ENCODE measurements at regions not wholly inside any gene's neighbourhood (a gene's known extent, or its start where the extent isn't known, plus 50 kb on each side); places are given as distances from the start of the nearest gene placed in this dataset.

DNA sequence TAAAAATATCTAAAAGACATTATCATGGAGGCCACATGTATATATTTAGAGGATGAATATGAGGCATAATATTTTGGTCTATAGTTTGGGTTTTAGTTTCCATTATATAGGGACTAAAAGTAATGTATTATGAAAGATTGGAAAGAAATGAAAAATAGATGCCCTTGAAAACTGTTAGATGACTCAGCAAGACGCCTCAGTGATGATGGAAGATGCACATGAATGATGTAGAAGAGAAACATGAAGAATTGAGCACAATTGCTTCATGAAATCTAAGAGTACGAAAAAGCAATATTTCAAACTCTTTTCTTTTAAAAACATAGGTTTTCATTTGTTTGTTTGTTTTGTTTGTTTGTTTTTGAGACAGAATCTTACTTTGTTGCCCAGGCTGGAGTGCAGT is 89.8 kb downstream of the ARL4A start:
- Histone ChIP-seq H3K14ac (ENCODE audit: low read length) (no peak overlapping the region), H2AK5ac (ENCODE audit: low read depth, low read length) (no peak overlapping the region), H4K91ac (ENCODE audit: low read depth, low read length, poor library complexity) (no peak overlapping the region), H2BK15ac (ENCODE audit: low read length) (no peak overlapping the region), H3K79me1 (ENCODE audit: low read depth, low read length) (no peaks in the 10 kb centered on the region), H3K36me3 (replicated peaks in 1 of 2; ENCODE audit: control insufficient read depth in 2 of 2, insufficient read depth in 2 of 2, low read length in 2 of 2) (no peaks in the 10 kb centered on the region), H3K23ac (ENCODE audit: low read depth, low read length, poor library complexity) (no peak overlapping the region), H3K27me3 (ENCODE audit: control insufficient read depth in 3 of 3, insufficient read depth in 3 of 3, low read depth in 1 of 3, low read length in 3 of 3) (no peaks in the 10 kb centered on the region), H3K4me3 (ENCODE audit: low read length in 2 of 2) (no peak overlapping the region), H3K18ac (ENCODE audit: low read length) (no peak overlapping the region), H3K4me2 (ENCODE audit: insufficient read depth, low read length, poor library complexity, severe bottlenecking) (no peak overlapping the region), H2BK120ac (ENCODE audit: low read depth, low read length) (no peak overlapping the region), H2BK5ac (ENCODE audit: low read length) (no peak overlapping the region), H3K9ac (ENCODE audit: low read depth, low read length, poor library complexity) (no peak overlapping the region), H4K8ac (ENCODE audit: low read depth, low read length) (no peak overlapping the region), H3K4me1 (ENCODE audit: control insufficient read depth in 2 of 2, insufficient read depth in 1 of 2, low read depth in 1 of 2, low read length in 2 of 2) (peaks cover 0 to 2% of the 10 kb centered on the region in 2 donors), H2AFZ (ENCODE audit: low read length) (no peak overlapping the region), H3K9me3 (replicated peaks in 1 of 2; ENCODE audit: control insufficient read depth in 2 of 2, insufficient read depth in 1 of 2, low read depth in 1 of 2, low read length in 2 of 2) (peaks cover 0 to 21% of the 10 kb centered on the region in 2 donors), H3K4ac (ENCODE audit: low read length) (no peak overlapping the region), H3K27ac (replicated peaks; ENCODE audit: low read length) (no peak overlapping the region), H2BK12ac (ENCODE audit: low read length) (no peak overlapping the region)
- WGBS, 2 donors (ENCODE audit: extremely low coverage in 2 of 2, insufficient read length in 2 of 2, insufficient replicate concordance in 1 of 2), result no CpG with 5 or more reads among the region's 2 CpGs
- no peak for DNase-seq (ENCODE audit: low spot score)

DNA sequence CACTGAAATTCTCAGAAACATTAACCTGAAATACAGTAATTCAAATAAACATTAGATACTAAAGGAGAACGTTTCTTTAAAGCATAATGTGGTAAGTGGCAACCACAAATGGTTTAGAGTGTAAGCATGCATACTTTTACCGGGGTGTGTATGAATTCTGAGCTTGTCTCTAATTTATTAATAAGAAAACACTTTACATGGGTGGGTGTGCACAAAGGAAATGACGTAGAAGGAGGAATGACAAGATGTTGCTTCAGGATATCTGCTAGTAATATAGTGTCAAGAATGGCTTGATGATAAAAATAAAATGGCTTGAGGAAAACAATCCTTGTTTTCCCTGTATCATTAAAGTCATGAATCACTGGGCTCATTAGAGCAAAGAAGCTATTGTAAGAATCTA is 92.5 kb downstream of the ARL4A start:
- Histone ChIP-seq H3K79me1 (ENCODE audit: low read depth, low read length) (no peaks in the 10 kb centered on the region), H2AK5ac (ENCODE audit: low read depth, low read length) (no peak overlapping the region), H3K36me3 (replicated peaks in 1 of 2; ENCODE audit: control insufficient read depth in 2 of 2, insufficient read depth in 2 of 2, low read length in 2 of 2) (no peaks in the 10 kb centered on the region), H3K9ac (ENCODE audit: low read depth, low read length, poor library complexity) (no peak overlapping the region), H2BK5ac (ENCODE audit: low read length) (no peak overlapping the region), H3K9me3 (replicated peaks in 1 of 2; ENCODE audit: control insufficient read depth in 2 of 2, insufficient read depth in 1 of 2, low read depth in 1 of 2, low read length in 2 of 2) (peaks cover 0 to 6% of the 10 kb centered on the region in 2 donors), H3K4ac (ENCODE audit: low read length) (no peak overlapping the region), H3K27ac (replicated peaks; ENCODE audit: low read length) (no peak overlapping the region), H2AFZ (ENCODE audit: low read length) (peak overlapping the region; percentile 67), H4K91ac (ENCODE audit: low read depth, low read length, poor library complexity) (no peak overlapping the region), H2BK15ac (ENCODE audit: low read length) (no peak overlapping the region), H3K18ac (ENCODE audit: low read length) (no peak overlapping the region), H3K27me3 (ENCODE audit: control insufficient read depth in 3 of 3, insufficient read depth in 3 of 3, low read depth in 1 of 3, low read length in 3 of 3) (no peaks in the 10 kb centered on the region), H3K4me2 (ENCODE audit: insufficient read depth, low read length, poor library complexity, severe bottlenecking) (no peak overlapping the region), H3K4me3 (ENCODE audit: low read length in 2 of 2) (no peak overlapping the region), H3K4me1 (ENCODE audit: control insufficient read depth in 2 of 2, insufficient read depth in 1 of 2, low read depth in 1 of 2, low read length in 2 of 2) (no peaks in the 10 kb centered on the region), H2BK120ac (ENCODE audit: low read depth, low read length) (no peak overlapping the region), H2BK12ac (ENCODE audit: low read length) (no peak overlapping the region), H3K14ac (ENCODE audit: low read length) (no peak overlapping the region), H3K23ac (ENCODE audit: low read depth, low read length, poor library complexity) (no peak overlapping the region), H4K8ac (ENCODE audit: low read depth, low read length) (no peak overlapping the region)
- DNase-seq (ENCODE audit: low spot score), result no peak
- no CpG with 5 or more reads among the region's 3 CpGs for WGBS, 2 donors (ENCODE audit: extremely low coverage in 2 of 2, insufficient read length in 2 of 2, insufficient replicate concordance in 1 of 2)

DNA sequence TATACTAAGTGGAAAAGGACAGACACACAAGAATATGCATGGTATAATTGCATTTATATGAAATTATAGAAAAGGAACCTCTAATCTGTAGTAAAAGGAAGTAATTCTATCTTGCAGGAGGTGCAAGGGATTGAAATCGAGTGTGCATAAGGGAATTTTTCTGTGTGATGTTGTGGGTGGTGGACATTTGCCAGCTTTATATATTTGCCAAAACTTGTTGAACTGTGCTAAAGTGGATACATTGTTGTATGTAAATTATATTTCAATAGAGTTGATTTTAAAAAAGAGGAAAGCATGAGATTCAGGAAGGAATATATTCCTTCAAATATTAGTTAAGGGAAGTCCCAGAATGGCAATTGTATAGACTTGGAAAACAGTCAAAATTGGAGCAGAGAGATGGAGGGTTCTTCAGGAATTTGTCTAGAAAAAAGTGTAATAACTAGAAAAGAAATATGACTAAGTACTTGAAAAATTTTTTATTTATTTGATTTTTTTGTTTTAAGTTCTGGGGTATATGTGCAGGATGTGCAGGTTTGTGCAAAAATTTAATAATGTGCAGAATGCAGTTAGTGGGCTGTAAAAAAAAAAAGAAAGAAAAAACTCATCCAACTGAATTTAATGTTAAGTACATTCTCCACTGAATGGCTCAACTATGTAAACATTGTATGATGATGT is 96.1 kb downstream of the ARL4A start:
- Histone ChIP-seq H2AK5ac (ENCODE audit: low read depth, low read length) (no peak overlapping the region), H3K27ac (replicated peaks; ENCODE audit: low read length) (no peak overlapping the region), H3K4me1 (ENCODE audit: control insufficient read depth in 2 of 2, insufficient read depth in 1 of 2, low read depth in 1 of 2, low read length in 2 of 2) (no peaks in the 10 kb centered on the region), H4K91ac (ENCODE audit: low read depth, low read length, poor library complexity) (no peak overlapping the region), H2BK12ac (ENCODE audit: low read length) (no peak overlapping the region), H3K4ac (ENCODE audit: low read length) (no peak overlapping the region), H3K4me2 (ENCODE audit: insufficient read depth, low read length, poor library complexity, severe bottlenecking) (no peak overlapping the region), H2BK15ac (ENCODE audit: low read length) (no peak overlapping the region), H3K4me3 (ENCODE audit: low read length in 2 of 2) (no peak overlapping the region), H2BK5ac (ENCODE audit: low read length) (no peak overlapping the region), H3K18ac (ENCODE audit: low read length) (no peak overlapping the region), H2BK120ac (ENCODE audit: low read depth, low read length) (no peak overlapping the region), H4K8ac (ENCODE audit: low read depth, low read length) (no peak overlapping the region), H3K27me3 (ENCODE audit: control insufficient read depth in 3 of 3, insufficient read depth in 3 of 3, low read depth in 1 of 3, low read length in 3 of 3) (no peaks in the 10 kb centered on the region), H3K9me3 (replicated peaks in 1 of 2; ENCODE audit: control insufficient read depth in 2 of 2, insufficient read depth in 1 of 2, low read depth in 1 of 2, low read length in 2 of 2) (no peaks in the 10 kb centered on the region), H3K79me1 (ENCODE audit: low read depth, low read length) (no peaks in the 10 kb centered on the region), H3K9ac (ENCODE audit: low read depth, low read length, poor library complexity) (no peak overlapping the region), H3K14ac (ENCODE audit: low read length) (no peak overlapping the region), H2AFZ (ENCODE audit: low read length) (no peak overlapping the region), H3K36me3 (replicated peaks in 1 of 2; ENCODE audit: control insufficient read depth in 2 of 2, insufficient read depth in 2 of 2, low read length in 2 of 2) (no peaks in the 10 kb centered on the region), H3K23ac (ENCODE audit: low read depth, low read length, poor library complexity) (no peak overlapping the region)
- WGBS, 2 donors (ENCODE audit: extremely low coverage in 2 of 2, insufficient read length in 2 of 2, insufficient replicate concordance in 1 of 2), result no CpG with 5 or more reads among the region's 1 CpG
- no peak for DNase-seq (ENCODE audit: low spot score)

DNA sequence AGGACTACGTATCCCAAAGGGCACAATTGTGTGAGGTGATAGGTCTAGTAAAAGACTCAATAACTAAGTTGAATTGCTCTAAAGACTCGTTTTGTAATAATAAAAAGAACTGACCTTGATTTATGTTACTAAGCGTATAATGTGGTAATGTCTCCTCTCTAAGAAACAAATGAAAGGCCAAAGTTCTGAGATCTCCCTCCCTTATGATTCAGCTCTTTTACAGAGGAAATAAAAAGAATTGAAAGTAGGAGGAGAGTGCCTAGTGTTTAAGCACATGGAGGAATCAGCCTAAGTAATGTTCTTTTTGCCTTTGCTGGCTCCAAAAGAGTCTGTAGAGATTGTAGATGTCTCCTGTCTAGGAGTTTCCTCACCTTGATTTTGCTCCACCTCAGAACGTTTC is 98.0 kb downstream of the ARL4A start:
- DNase-seq (ENCODE audit: low spot score), result no peak
- Histone ChIP-seq H3K79me1 (ENCODE audit: low read depth, low read length) (no peaks in the 10 kb centered on the region), H3K9me3 (replicated peaks in 1 of 2; ENCODE audit: control insufficient read depth in 2 of 2, insufficient read depth in 1 of 2, low read depth in 1 of 2, low read length in 2 of 2) (no peaks in the 10 kb centered on the region), H2AFZ (ENCODE audit: low read length) (peak overlapping the region; percentile 9), H3K14ac (ENCODE audit: low read length) (no peak overlapping the region), H2BK120ac (ENCODE audit: low read depth, low read length) (no peak overlapping the region), H3K4me3 (ENCODE audit: low read length in 2 of 2) (no peak overlapping the region), H4K8ac (ENCODE audit: low read depth, low read length) (no peak overlapping the region), H3K27me3 (ENCODE audit: control insufficient read depth in 3 of 3, insufficient read depth in 3 of 3, low read depth in 1 of 3, low read length in 3 of 3) (no peaks in the 10 kb centered on the region), H3K18ac (ENCODE audit: low read length) (no peak overlapping the region), H3K27ac (replicated peaks; ENCODE audit: low read length) (no peak overlapping the region), H3K4me1 (ENCODE audit: control insufficient read depth in 2 of 2, insufficient read depth in 1 of 2, low read depth in 1 of 2, low read length in 2 of 2) (no peaks in the 10 kb centered on the region), H3K4me2 (ENCODE audit: insufficient read depth, low read length, poor library complexity, severe bottlenecking) (no peak overlapping the region), H3K23ac (ENCODE audit: low read depth, low read length, poor library complexity) (no peak overlapping the region), H2BK5ac (ENCODE audit: low read length) (no peak overlapping the region), H2AK5ac (ENCODE audit: low read depth, low read length) (no peak overlapping the region), H3K9ac (ENCODE audit: low read depth, low read length, poor library complexity) (no peak overlapping the region), H4K91ac (ENCODE audit: low read depth, low read length, poor library complexity) (no peak overlapping the region), H3K36me3 (replicated peaks in 1 of 2; ENCODE audit: control insufficient read depth in 2 of 2, insufficient read depth in 2 of 2, low read length in 2 of 2) (no peaks in the 10 kb centered on the region), H2BK12ac (ENCODE audit: low read length) (no peak overlapping the region), H3K4ac (ENCODE audit: low read length) (no peak overlapping the region), H2BK15ac (ENCODE audit: low read length) (no peak overlapping the region)
- WGBS, 2 donors (ENCODE audit: extremely low coverage in 2 of 2, insufficient read length in 2 of 2, insufficient replicate concordance in 1 of 2), result no CpG with 5 or more reads among the region's 4 CpGs

Measured in neuronal stem cell (in vitro differentiated cells).